GM12878 (cell line): ENCODE measurements at regions not wholly inside any gene's neighbourhood (a gene's known extent, or its start where the extent isn't known, plus 50 kb on each side); places are given as distances from the start of the nearest gene placed in this dataset.
A peak's percentile ranks its signal among the peaks of the same experiment; 100 is the strongest.

ENCODE experiments used
- ATAC-seq: fragments of 200-7000 bp; cut with Tn5 transposase; 3 replicates; pipeline ENCODE4 v1.9.1; 2020; ENCODE audit warnings: mild to moderate bottlenecking, moderate library complexity
- BruUV-seq: library from RNA; stranded (reverse); fragments of 400-500 nt; replicated peaks from 2 replicates; lab custom pipeline; 2021; lab: Mats Ljungman, UMichigan
- CTCF ChIA-PET: fragments of 300-600 bp; sonication (Branson Sonifier 250); formaldehyde crosslinking; extraction: SDS; loops from one replicate; lab custom pipeline; 2021; ENCODE audit warnings: inconsistent platforms; lab: Yijun Ruan, JAX
- POLR2A ChIA-PET: fragments of 350-600 bp; formaldehyde crosslinking; extraction: SDS; loops from one replicate; lab custom pipeline; 2021; ENCODE audit warnings: inconsistent platforms; lab: Charles Lee
- RAD21 ChIA-PET: fragments of 300-600 bp; sonication (Branson Sonifier 250); formaldehyde crosslinking; loops from one replicate; lab custom pipeline; 2023; ENCODE audit warnings: antibody characterized with exemption; ENCODE audit not compliant: unreplicated experiment; lab: Charles Lee
- SMC1A ChIA-PET: fragments of 300-600 bp; sonication (Branson Sonifier 250); formaldehyde crosslinking; loops from one replicate; lab custom pipeline; 2023; ENCODE audit not compliant: unreplicated experiment, uncharacterized antibody; lab: Charles Lee
- DNase-seq: peaks from one replicate; pipeline ENCODE4 v3.0.0-alpha.2; 2011; ENCODE audit warnings: low read depth, low spot score
- FAIRE-seq: peaks from 3 replicates; lab custom pipeline; 2011; peaks lifted over from hg19 to GRCh38; lab: Jason Lieb, UNC
- H2AFZ ChIP-seq: 2 replicates; pipeline ENCODE4 v1.6.0; 2011; ENCODE audit warnings: low read depth, low read length, control low read depth; ENCODE audit not compliant: control insufficient read depth
- H3K27ac ChIP-seq: 2 replicates; pipeline ENCODE4 v1.5.1; 2011; ENCODE audit warnings: control low read depth; ENCODE audit not compliant: control insufficient read depth, insufficient read depth
- H3K27me3 ChIP-seq, 2 experiments: replicated peaks in 1 of 2; 2 replicates each; pipeline versions ENCODE4 v1.6.0 to v1.6.1; 2011; ENCODE audit warnings: low read length in 1 of 2; ENCODE audit not compliant: control insufficient read depth in 2 of 2, insufficient read depth in 2 of 2
- H3K36me3 ChIP-seq, 2 experiments: 2 replicates each; pipeline ENCODE4 v1.5.1; 2011; ENCODE audit warnings: low read length in 1 of 2; ENCODE audit not compliant: control insufficient read depth in 2 of 2, insufficient read depth in 2 of 2
- H3K4me1 ChIP-seq: 2 replicates; pipeline ENCODE4 v1.6.1; 2011; ENCODE audit warnings: mild to moderate bottlenecking, low read length, moderate library complexity, mixed read lengths; ENCODE audit not compliant: control insufficient read depth, insufficient read depth
- H3K4me2 ChIP-seq: 2 replicates; pipeline ENCODE4 v1.6.0; 2011; ENCODE audit warnings: control low read depth; ENCODE audit not compliant: control insufficient read depth, insufficient read depth
- H3K4me3 ChIP-seq: fragments of 200-600 bp; sonication (generic); 2 replicates; pipeline ENCODE4 v1.5.1; 2016
- H3K79me2 ChIP-seq: 2 replicates; pipeline ENCODE4 v1.6.0; 2011; ENCODE audit warnings: low read length; ENCODE audit not compliant: control insufficient read depth, insufficient read depth
- H3K9ac ChIP-seq: 2 replicates; pipeline ENCODE4 v1.8.0; 2011; ENCODE audit warnings: low read length, control low read depth, mixed read lengths; ENCODE audit not compliant: control insufficient read depth, insufficient read depth
- H3K9me3 ChIP-seq: replicated peaks from 3 replicates; pipeline ENCODE4 v1.5.1; 2011; ENCODE audit warnings: mild to moderate bottlenecking, low read length; ENCODE audit not compliant: control insufficient read depth, insufficient read depth
- H4K20me1 ChIP-seq: 2 replicates; pipeline ENCODE4 v1.6.0; 2011; ENCODE audit not compliant: control insufficient read depth, insufficient read depth
- ATF7 ChIP-seq: fragments of 450-650 bp; IDR thresholded peaks from 2 replicates; pipeline ENCODE4 v1.6.1; 2016; ENCODE audit warnings: low read depth, mild to moderate bottlenecking
- CBFB ChIP-seq: IDR thresholded peaks from 2 replicates; pipeline ENCODE4 v1.6.1; 2016; ENCODE audit warnings: antibody characterized with exemption, low read depth
- CBX5 ChIP-seq: sonication (generic); IDR thresholded peaks from 2 replicates; pipeline ENCODE4 v1.6.1; 2016; ENCODE audit warnings: low read depth, moderate library complexity, mild to moderate bottlenecking, inconsistent platforms
- CHD2 ChIP-seq: IDR thresholded peaks from 2 replicates; pipeline ENCODE4 v1.6.1; 2011; ENCODE audit warnings: low read depth, low read length, improper control_type of control experiment, borderline replicate concordance
- CREB1 ChIP-seq: IDR thresholded peaks from 2 replicates; pipeline ENCODE4 v1.6.1; 2012; ENCODE audit warnings: low read depth, mild to moderate bottlenecking, inconsistent platforms
- ETV6 ChIP-seq, 2 experiments: fragments of 450-650 bp in 1 of 2; IDR thresholded peaks in 1 of 2; conservative IDR thresholded peaks in 1 of 2; 2 replicates each; pipeline ENCODE4 v1.6.1; 2014; ENCODE audit warnings: antibody characterized with exemption in 1 of 2, borderline replicate concordance in 1 of 2, low read depth in 1 of 2, mild to moderate bottlenecking in 1 of 2, moderate library complexity in 1 of 2
- MEF2A ChIP-seq: IDR thresholded peaks from 2 replicates; pipeline ENCODE4 v1.6.1; 2011; ENCODE audit warnings: low read depth, mild to moderate bottlenecking, low read length, moderate library complexity; ENCODE audit not compliant: insufficient read depth
- MEF2B ChIP-seq: fragments of 450-650 bp; IDR thresholded peaks from 2 replicates; pipeline ENCODE4 v1.6.1; 2018; ENCODE audit warnings: mild to moderate bottlenecking, moderate library complexity; ENCODE audit not compliant: partially characterized antibody, poor library complexity, severe bottlenecking
- NFIC ChIP-seq: IDR thresholded peaks from 2 replicates; pipeline ENCODE4 v1.6.1; 2012; ENCODE audit warnings: low read depth, mild to moderate bottlenecking, inconsistent platforms, low read length, moderate library complexity
- NRF1 ChIP-seq: conservative IDR thresholded peaks from 2 replicates; pipeline ENCODE4 v1.6.1; 2011; ENCODE audit warnings: mild to moderate bottlenecking, low read depth, low read length, improper control_type of control experiment
- RAD51 ChIP-seq: fragments of 450-650 bp; IDR thresholded peaks from 2 replicates; pipeline ENCODE4 v1.6.1; 2016; ENCODE audit warnings: moderate library complexity, mild to moderate bottlenecking, inconsistent platforms
- SMARCA5 ChIP-seq: fragments of 450-650 bp; IDR thresholded peaks from 2 replicates; pipeline ENCODE4 v1.6.1; 2017; ENCODE audit warnings: mild to moderate bottlenecking
- SPI1 ChIP-seq: IDR thresholded peaks from 2 replicates; pipeline ENCODE4 v1.6.1; 2011; ENCODE audit warnings: low read depth, mild to moderate bottlenecking, low read length, moderate library complexity, borderline replicate concordance; ENCODE audit not compliant: insufficient read depth
- SRF ChIP-seq, 2 experiments: IDR thresholded peaks; 2 replicates each; pipeline ENCODE4 v1.6.1; 2011; ENCODE audit warnings: low read depth in 2 of 2, low read length in 2 of 2, mild to moderate bottlenecking in 1 of 2, moderate library complexity in 1 of 2
- STAT3 ChIP-seq: IDR thresholded peaks from 2 replicates; pipeline ENCODE4 v1.6.1; 2011; ENCODE audit warnings: low read depth, low read length, improper control_type of control experiment
- TCF7 ChIP-seq: IDR thresholded peaks from 2 replicates; pipeline ENCODE4 v1.6.1; 2014; ENCODE audit warnings: antibody characterized with exemption, borderline replicate concordance
- in situ Hi-C: fragments of 300-500 bp; cut with MboI; formaldehyde crosslinking; loops from 9 replicates; pipeline ENCODE4 v1.14.3; 2018; ENCODE audit warnings: mixed read lengths
- intact Hi-C: fragments of 100-400 bp; cut with micrococcal nuclease; formaldehyde crosslinking; loops from one replicate; pipeline ENCODE4 v1.14.2; 2022; ENCODE audit not compliant: unreplicated experiment
- TF ChIP-seq, protein P1 (sequence below): fragments of 450-650 bp; IDR thresholded peaks from 2 replicates; pipeline ENCODE4 v1.6.1; 2017; ENCODE audit warnings: low read depth, mild to moderate bottlenecking, moderate library complexity
- TF ChIP-seq, protein P2 (sequence below): fragments of 450-650 bp; IDR thresholded peaks from 2 replicates; pipeline ENCODE4 v1.6.1; 2016; ENCODE audit warnings: mild to moderate bottlenecking
- TF ChIP-seq, protein P3 (sequence below): fragments of 450-650 bp; IDR thresholded peaks from 2 replicates; pipeline ENCODE4 v1.6.1; 2017; ENCODE audit warnings: mild to moderate bottlenecking, low read depth, inconsistent platforms; ENCODE audit not compliant: poor library complexity, severe bottlenecking

DNA sequence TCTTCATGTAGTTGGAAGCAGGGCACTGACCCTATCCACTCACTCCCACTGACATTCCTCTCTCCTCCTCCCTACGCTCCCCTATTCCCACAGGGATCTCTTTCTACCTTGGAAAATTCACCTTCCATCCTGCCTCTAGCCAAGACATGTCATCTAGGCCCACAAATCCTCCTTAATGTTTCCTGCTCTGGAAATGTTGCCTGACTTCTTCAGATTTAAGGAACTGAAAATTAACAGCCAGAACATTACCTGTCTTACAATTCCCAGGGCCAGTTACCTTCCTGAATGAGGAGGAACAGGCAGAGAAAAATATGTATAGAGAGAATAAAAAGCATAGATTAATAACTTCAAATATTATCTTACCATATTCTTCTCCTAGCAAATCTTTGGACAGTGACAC lies 147.3 kb downstream of the MRPL39 start (continued):
- TF ChIP-seq, protein P1, sequence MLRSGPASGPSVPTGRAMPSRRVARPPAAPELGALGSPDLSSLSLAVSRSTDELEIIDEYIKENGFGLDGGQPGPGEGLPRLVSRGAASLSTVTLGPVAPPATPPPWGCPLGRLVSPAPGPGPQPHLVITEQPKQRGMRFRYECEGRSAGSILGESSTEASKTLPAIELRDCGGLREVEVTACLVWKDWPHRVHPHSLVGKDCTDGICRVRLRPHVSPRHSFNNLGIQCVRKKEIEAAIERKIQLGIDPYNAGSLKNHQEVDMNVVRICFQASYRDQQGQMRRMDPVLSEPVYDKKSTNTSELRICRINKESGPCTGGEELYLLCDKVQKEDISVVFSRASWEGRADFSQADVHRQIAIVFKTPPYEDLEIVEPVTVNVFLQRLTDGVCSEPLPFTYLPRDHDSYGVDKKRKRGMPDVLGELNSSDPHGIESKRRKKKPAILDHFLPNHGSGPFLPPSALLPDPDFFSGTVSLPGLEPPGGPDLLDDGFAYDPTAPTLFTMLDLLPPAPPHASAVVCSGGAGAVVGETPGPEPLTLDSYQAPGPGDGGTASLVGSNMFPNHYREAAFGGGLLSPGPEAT = peak; percentile 17; the same call in 1 of the 2 replicates
- TF ChIP-seq SRF (IDR thresholded peaks at IDR 0.05; ENCODE audit: low read depth in 2 of 2, low read length in 2 of 2) (no peak), SPI1 (peak; percentile 70; the same call in 1 of the 2 replicates)
- TF ChIP-seq, all 136 proteins: peak for 3

DNA sequence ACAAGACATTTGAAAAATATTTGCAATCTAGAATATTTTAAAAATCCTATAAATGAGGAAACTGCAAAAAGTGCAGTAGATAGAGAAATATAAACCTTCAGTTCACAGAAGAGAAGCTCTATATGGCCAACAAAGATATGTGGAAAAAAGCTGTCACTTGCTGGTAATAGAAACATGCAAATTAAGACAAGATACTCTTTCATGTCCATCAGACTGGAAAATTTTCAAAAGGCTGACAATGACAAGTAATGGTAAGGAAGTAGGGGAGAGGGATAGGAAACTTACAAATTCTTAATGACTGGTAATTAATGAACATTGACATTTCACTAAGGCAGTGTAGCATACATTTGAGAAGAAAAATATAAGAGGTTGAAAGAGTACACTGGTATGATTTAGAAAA lies 147.9 kb downstream of the MRPL39 start:
- POLR2A ChIA-PET = interaction anchor here (1.4 to 4.6 kb wide), 2 partner anchors 34 to 114 kb away, joined by 4 to 51 read pairs; no protein-coding TSS in a partner anchor
- in situ Hi-C loops = no loop called here
- peak; percentile 54; the same call in 1 of the 2 replicates for TF ChIP-seq NFIC
- TF ChIP-seq RAD51 = 0 out of 2 replicates have a peak, but pooled peaks have one; percentile 20
- TF ChIP-seq STAT3 = no peak
- no peak for TF ChIP-seq SMARCA5
- TF ChIP-seq CBFB = no peak
- no peak for TF ChIP-seq NRF1
- peak; percentile 64; the same call in 1 of the 2 replicates for TF ChIP-seq MEF2A
- TF ChIP-seq ATF7 = peak; percentile 54; the same call in 1 of the 2 replicates
- TF ChIP-seq CREB1 = 0 out of 2 replicates have a peak, but pooled peaks have one; percentile 20
- TF ChIP-seq MEF2B = no peak
- TF ChIP-seq ETV6 (conservative IDR thresholded peaks at IDR 0.05 in 1 of 2, IDR thresholded peaks at IDR 0.05 in 1 of 2; ENCODE audit: borderline replicate concordance in 1 of 2, low read depth in 1 of 2) = no peak
- TF ChIP-seq CHD2 = no peak
- TF ChIP-seq TCF7 = peak; percentile 77
- TF ChIP-seq, protein P2, sequence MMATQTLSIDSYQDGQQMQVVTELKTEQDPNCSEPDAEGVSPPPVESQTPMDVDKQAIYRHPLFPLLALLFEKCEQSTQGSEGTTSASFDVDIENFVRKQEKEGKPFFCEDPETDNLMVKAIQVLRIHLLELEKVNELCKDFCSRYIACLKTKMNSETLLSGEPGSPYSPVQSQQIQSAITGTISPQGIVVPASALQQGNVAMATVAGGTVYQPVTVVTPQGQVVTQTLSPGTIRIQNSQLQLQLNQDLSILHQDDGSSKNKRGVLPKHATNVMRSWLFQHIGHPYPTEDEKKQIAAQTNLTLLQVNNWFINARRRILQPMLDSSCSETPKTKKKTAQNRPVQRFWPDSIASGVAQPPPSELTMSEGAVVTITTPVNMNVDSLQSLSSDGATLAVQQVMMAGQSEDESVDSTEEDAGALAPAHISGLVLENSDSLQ = peak; percentile 63
- TF ChIP-seq, protein P3, sequence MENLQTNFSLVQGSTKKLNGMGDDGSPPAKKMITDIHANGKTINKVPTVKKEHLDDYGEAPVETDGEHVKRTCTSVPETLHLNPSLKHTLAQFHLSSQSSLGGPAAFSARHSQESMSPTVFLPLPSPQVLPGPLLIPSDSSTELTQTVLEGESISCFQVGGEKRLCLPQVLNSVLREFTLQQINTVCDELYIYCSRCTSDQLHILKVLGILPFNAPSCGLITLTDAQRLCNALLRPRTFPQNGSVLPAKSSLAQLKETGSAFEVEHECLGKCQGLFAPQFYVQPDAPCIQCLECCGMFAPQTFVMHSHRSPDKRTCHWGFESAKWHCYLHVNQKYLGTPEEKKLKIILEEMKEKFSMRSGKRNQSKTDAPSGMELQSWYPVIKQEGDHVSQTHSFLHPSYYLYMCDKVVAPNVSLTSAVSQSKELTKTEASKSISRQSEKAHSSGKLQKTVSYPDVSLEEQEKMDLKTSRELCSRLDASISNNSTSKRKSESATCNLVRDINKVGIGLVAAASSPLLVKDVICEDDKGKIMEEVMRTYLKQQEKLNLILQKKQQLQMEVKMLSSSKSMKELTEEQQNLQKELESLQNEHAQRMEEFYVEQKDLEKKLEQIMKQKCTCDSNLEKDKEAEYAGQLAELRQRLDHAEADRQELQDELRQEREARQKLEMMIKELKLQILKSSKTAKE = peak; percentile 40
- TF ChIP-seq CBX5 = peak; percentile 89; the same call in 1 of the 2 replicates

More for the DNA sequence above, 147.9 kb downstream of the MRPL39 start:
- H3K79me2 ChIP-seq = peaks cover 50% of the 10 kb centered on the region
- ChIA-PET CTCF (interaction anchor here (1.2 kb wide), 1 partner anchor 37 kb away, joined by 5 read pairs; no protein-coding TSS in a partner anchor), RAD21 (interaction anchor here (0.8 to 1.0 kb wide), 3 partner anchors 28 to 111 kb away, joined by 3 read pairs; no protein-coding TSS in a partner anchor), SMC1A (interaction anchor here (0.8 to 3.9 kb wide), 3 partner anchors 30 to 53 kb away, joined by 3 to 30 read pairs (median 5); no protein-coding TSS in a partner anchor)
- no peak overlapping the region for H3K9ac ChIP-seq
- H3K4me3 ChIP-seq = no peak overlapping the region
- no peak overlapping the region; the same call in 1 of the 2 replicates for H3K4me2 ChIP-seq
- intact Hi-C loops = no loop called here
- peak overlapping the region; percentile 98 for H3K27ac ChIP-seq
- H3K36me3 ChIP-seq = no peaks in the 10 kb centered on the region
- FAIRE-seq (no peak), ATAC-seq (no peak), DNase-seq (no peak)
- H4K20me1 ChIP-seq = no peaks in the 10 kb centered on the region
- H3K27me3 ChIP-seq = no peaks in the 10 kb centered on the region
- BruUV-seq = no TSS peak
- H3K4me1 ChIP-seq = peaks cover 67% of the 10 kb centered on the region
- H3K9me3 ChIP-seq = peaks cover 7% of the 10 kb centered on the region; the same call in 2 of the 3 replicates
- no peak overlapping the region for H2AFZ ChIP-seq
